Psoas muscle (tissue), 7 donors: ENCODE measurements at regions not wholly inside any gene's neighbourhood (a gene's known extent, or its start where the extent isn't known, plus 50 kb on each side); places are given as distances from the start of the nearest gene placed in this dataset.
"Not testable (repeated sequence)": the region's sequence is repeated elsewhere in the genome, so short reads cannot be mapped to it uniquely, and the experiment has no call there.

ENCODE experiments used
- ATAC-seq, 4 donors: fragments of 200-7000 bp; cut with Tn5 transposase; one replicate each; pipeline ENCODE4 v1.9.1; 2020; ENCODE audit warnings: moderate library complexity in 3 of 4, mild to moderate bottlenecking in 2 of 4
- DNase-seq, 2 donors: peaks; one replicate each; pipeline ENCODE4 v3.0.0-alpha.2; 2020
- H3K27ac ChIP-seq: fragments of 200-600 bp; one replicate; pipeline ENCODE4 v1.8.0; 2022
- H3K27me3 ChIP-seq, 3 donors: fragments of 200-600 bp in 1 of 3; one replicate each; pipeline versions ENCODE4 v1.6.1 to v1.8.0; 2013 to 2022; ENCODE audit warnings: low read length in 2 of 3, mild to moderate bottlenecking in 2 of 3, moderate library complexity in 1 of 3; ENCODE audit not compliant: insufficient read depth in 3 of 3
- H3K36me3 ChIP-seq, 2 donors: fragments of 200-600 bp in 1 of 2; one replicate each; pipeline versions ENCODE4 v1.6.1 to v1.8.0; 2013 to 2022; ENCODE audit warnings: low read depth in 1 of 2, mild to moderate bottlenecking in 1 of 2, moderate library complexity in 1 of 2; ENCODE audit not compliant: insufficient read depth in 1 of 2
- H3K4me1 ChIP-seq: fragments of 200-600 bp; one replicate; pipeline ENCODE4 v1.8.0; 2022
- H3K4me3 ChIP-seq: fragments of 200-600 bp; one replicate; pipeline ENCODE4 v1.8.0; 2022; ENCODE audit warnings: mild to moderate bottlenecking
- H3K9me3 ChIP-seq: fragments of 200-600 bp; one replicate; pipeline ENCODE4 v1.8.0; 2022
- WGBS, 3 donors: extraction: QIAGEN DNeasy Blood & Tissue Kit; methylation state at CpG; one replicate each; pipeline versions ENCODE4 v1.1.6 to v1.1.7; 2013; 5-methylcytosine and 5-hydroxymethylcytosine counted together
- intact Hi-C, 2 donors: fragments of 100-400 bp; cut with DNase I; formaldehyde crosslinking; loops; one replicate each; pipeline versions ENCODE4 v1.11.0 to v1.14.2; 2022
- TF ChIP-seq, protein P1 (sequence below): fragments of 200-600 bp; IDR thresholded peaks from one replicate; pipeline ENCODE4 v1.8.0; 2022; ENCODE audit warnings: antibody characterized with exemption
- donor health status: healthy with polysubstance abuse.
- donor health status: DM: no; HTN: no; CAD: no; lungs with moderate emphysema.
- donor health status: Bipolar disorder and iron deficiency.
- donor health status: healthy.
- donor health status: DM: yes; HTN: yes; CAD: no.
- donor health status: DM: no; HTN: no; CAD: no.
- donor health status: DM: yes; HTN: yes; CAD: no.

DNA sequence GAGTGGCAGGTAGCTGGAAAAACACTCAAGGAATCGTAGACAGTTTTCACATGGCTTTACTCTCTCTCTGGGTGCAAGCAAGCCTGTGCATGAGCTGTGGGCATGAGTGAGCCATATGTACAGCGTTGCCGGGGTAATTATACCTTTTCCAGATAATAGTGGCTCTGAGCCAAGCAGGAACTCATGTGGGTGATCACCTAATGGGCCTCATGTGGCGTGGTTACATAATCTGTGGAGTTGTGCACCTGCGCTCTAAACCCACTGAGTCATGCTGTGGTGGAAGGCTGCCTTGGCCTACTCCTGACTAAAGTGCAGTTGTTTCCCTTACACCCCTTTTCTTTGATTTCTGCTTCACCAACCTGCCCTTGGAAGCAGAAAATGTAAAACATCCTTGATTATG is 1564.5 kb upstream of the PCDH10 start:
- intact Hi-C loops = no loop called here

DNA sequence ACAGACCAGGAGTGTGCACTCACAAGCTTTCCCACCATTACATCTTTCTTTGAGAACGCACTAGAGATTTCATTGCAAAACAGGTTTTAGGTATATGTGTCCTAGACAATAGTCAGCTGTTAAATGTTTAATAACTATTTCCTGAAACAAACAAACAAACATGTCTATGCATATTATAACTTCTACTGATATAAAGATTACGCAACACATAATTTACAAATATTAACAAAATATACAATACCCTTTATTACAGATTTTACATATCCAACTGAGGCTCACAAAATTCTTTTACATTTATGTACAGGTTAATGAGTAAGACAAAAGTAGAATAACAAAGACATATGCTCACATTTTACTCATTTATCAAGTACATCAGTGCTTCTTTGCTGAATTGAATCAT is 1554.0 kb upstream of the PCDH10 start:
- no peak overlapping the region for H3K4me3 ChIP-seq
- ATAC-seq (no peak), DNase-seq (no peak)
- H3K36me3 ChIP-seq = no peaks in the 10 kb centered on the region
- H3K27me3 ChIP-seq = no peaks in the 10 kb centered on the region
- intact Hi-C loops = no loop called here
- H3K9me3 ChIP-seq = no peaks in the 10 kb centered on the region
- H3K4me1 ChIP-seq = no peaks in the 10 kb centered on the region
- TF ChIP-seq, protein P1, sequence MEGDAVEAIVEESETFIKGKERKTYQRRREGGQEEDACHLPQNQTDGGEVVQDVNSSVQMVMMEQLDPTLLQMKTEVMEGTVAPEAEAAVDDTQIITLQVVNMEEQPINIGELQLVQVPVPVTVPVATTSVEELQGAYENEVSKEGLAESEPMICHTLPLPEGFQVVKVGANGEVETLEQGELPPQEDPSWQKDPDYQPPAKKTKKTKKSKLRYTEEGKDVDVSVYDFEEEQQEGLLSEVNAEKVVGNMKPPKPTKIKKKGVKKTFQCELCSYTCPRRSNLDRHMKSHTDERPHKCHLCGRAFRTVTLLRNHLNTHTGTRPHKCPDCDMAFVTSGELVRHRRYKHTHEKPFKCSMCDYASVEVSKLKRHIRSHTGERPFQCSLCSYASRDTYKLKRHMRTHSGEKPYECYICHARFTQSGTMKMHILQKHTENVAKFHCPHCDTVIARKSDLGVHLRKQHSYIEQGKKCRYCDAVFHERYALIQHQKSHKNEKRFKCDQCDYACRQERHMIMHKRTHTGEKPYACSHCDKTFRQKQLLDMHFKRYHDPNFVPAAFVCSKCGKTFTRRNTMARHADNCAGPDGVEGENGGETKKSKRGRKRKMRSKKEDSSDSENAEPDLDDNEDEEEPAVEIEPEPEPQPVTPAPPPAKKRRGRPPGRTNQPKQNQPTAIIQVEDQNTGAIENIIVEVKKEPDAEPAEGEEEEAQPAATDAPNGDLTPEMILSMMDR = no peak
- WGBS, 3 donors = 94 to 99% (median 95%) methylated on average over 2 of the region's 2 CpGs
- no peak overlapping the region for H3K27ac ChIP-seq

More for the DNA sequence above, 1564.5 kb upstream of the PCDH10 start:
- H3K27me3 ChIP-seq = no peaks in the 10 kb centered on the region
- H3K9me3 ChIP-seq = no peaks in the 10 kb centered on the region
- TF ChIP-seq, protein P1 = no peak
- H3K4me1 ChIP-seq = no peaks in the 10 kb centered on the region
- no peak overlapping the region for H3K4me3 ChIP-seq
- ATAC-seq (no peak), DNase-seq (no peak)
- no peaks in the 10 kb centered on the region for H3K36me3 ChIP-seq
- 80 to 86% (median 85%) methylated on average over 5 of the region's 5 CpGs for WGBS, 3 donors
- H3K27ac ChIP-seq = no peak overlapping the region

DNA sequence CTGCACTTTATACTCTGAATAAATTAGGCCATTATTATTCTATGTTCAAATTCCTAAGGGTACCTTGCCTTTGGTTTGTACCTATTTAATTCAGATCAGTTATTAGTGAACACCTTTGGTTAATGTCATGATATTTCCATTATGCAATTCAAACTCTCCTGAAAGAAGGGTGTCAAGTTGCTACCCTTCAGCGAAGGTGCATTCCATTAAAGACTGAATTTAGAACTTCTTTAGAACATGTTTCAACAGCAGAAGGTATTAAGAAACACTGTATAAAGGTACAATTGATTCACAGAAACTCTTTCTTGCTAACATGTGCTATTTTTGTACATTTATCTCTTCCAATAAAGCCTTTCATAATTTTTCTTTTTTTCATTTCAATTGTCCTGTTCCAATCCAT is 1545.4 kb upstream of the PCDH10 start:
- Histone ChIP-seq H3K27me3 (no peaks in the 10 kb centered on the region), H3K36me3 (no peaks in the 10 kb centered on the region), H3K4me3 (no peak overlapping the region), H3K27ac (no peak overlapping the region), H3K9me3 (no peaks in the 10 kb centered on the region), H3K4me1 (no peaks in the 10 kb centered on the region)
- no peak for ATAC-seq
- TF ChIP-seq, protein P1 = no peak
- DNase-seq = no peak
- 0 to 33% (median 15%) methylated on average over 1 of the region's 1 CpG for WGBS, 3 donors
- intact Hi-C loops = no loop called here

DNA sequence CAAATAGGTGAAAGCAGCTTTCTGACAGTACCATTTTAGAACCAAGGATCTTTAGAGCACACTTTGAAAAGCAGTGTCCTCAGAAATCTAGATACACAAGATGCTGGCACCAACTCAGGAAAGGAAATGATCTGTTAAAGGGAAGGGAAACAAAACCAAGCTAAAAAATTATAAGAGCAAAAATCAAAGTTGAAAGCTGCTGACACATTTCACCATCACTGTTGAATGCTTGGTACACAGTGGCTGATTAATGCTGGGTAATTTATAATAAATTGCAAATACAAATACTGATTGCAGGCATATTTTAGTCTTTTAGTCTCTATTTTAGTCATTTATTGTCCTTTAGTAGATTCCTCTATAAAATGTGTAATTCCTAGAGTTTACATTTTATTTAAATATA is 1540.1 kb upstream of the PCDH10 start:
- H3K36me3 ChIP-seq = no peaks in the 10 kb centered on the region
- H3K4me3 ChIP-seq = no peak overlapping the region
- H3K4me1 ChIP-seq = no peaks in the 10 kb centered on the region
- DNase-seq = no peak
- H3K27me3 ChIP-seq = no peaks in the 10 kb centered on the region
- H3K9me3 ChIP-seq = no peaks in the 10 kb centered on the region
- ATAC-seq = no peak
- H3K27ac ChIP-seq = no peak overlapping the region
- intact Hi-C loops = no loop called here
- TF ChIP-seq, protein P1 = no peak

DNA sequence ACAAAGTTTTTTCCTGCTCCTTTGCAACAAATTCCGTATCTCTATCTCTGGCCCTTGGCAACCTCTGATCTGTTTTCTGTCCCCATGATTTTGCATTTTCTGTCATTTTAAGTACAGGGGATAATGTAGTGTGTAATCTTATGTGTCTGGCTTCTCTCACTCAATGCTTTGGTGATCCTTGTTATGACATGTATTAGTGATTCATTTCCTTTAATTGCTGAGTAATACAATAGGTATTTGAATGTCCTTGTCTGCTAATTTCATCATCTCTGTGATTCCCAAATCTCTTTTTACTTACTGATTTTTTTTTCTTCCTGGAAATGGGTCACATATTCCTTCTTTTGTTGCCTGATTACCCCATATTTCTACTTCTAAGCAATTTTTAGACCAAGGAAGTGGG is 1538.6 kb upstream of the PCDH10 start:
- intact Hi-C loops, H3K36me3 ChIP-seq, H3K27me3 ChIP-seq, H3K4me1 ChIP-seq, H3K27ac ChIP-seq, DNase-seq, H3K9me3 ChIP-seq, ATAC-seq, H3K4me3 ChIP-seq: not testable (repeated sequence)
- WGBS, 3 donors = 28 to 38% (median 29%) methylated on average over 1 of the region's 1 CpG
